Lower lobe of right lung (tissue), 2 donors: ENCODE measurements at regions not wholly inside any gene's neighbourhood (a gene's known extent, or its start where the extent isn't known, plus 50 kb on each side); places are given as distances from the start of the nearest gene placed in this dataset.

Experiments
- ATAC-seq, 2 donors: fragments of 200-7000 bp; cut with Tn5 transposase; one replicate each; pipeline ENCODE4 v1.9.1; 2020 to 2022; ENCODE audit warnings: mild to moderate bottlenecking in 2 of 2, moderate library complexity in 2 of 2
- DNase-seq: peaks from one replicate; pipeline ENCODE4 v3.0.0-alpha.2; 2020
- H3K27ac ChIP-seq: fragments of 200-600 bp; one replicate; pipeline ENCODE4 v1.8.0; 2022
- H3K27me3 ChIP-seq: fragments of 200-600 bp; one replicate; pipeline ENCODE4 v1.8.0; 2022; ENCODE audit warnings: low read depth
- H3K36me3 ChIP-seq: fragments of 200-600 bp; one replicate; pipeline ENCODE4 v1.8.0; 2022; ENCODE audit warnings: mild to moderate bottlenecking
- H3K4me1 ChIP-seq: fragments of 200-600 bp; one replicate; pipeline ENCODE4 v1.8.0; 2022
- H3K4me3 ChIP-seq: fragments of 200-600 bp; one replicate; pipeline ENCODE4 v1.8.0; 2022; ENCODE audit warnings: mild to moderate bottlenecking
- H3K9me3 ChIP-seq: fragments of 200-600 bp; one replicate; pipeline ENCODE4 v1.8.0; 2022
- CTCF ChIP-seq: fragments of 200-600 bp; IDR thresholded peaks from one replicate; pipeline ENCODE4 v1.8.0; 2022; ENCODE audit warnings: antibody characterized with exemption, mild to moderate bottlenecking
- intact Hi-C: fragments of 100-400 bp; cut with DNase I; formaldehyde crosslinking; loops from one replicate; pipeline ENCODE4 v1.11.0; 2022
- donor health status: DM: no; HTN: yes; CAD: no; lungs with severe emphysema.

- intact Hi-C loops = no loop called here
Measured at GRCh38 chr6:40782355-40782754, 195.2 kb upstream of the LRFN2 start.

GRCh38 chr6:40780637-40781036 is 193.5 kb upstream of the LRFN2 start:
- no peak for DNase-seq
- no peaks in the 10 kb centered on the region for H3K4me1 ChIP-seq
- H3K9me3 ChIP-seq = no peaks in the 10 kb centered on the region
- H3K36me3 ChIP-seq = no peaks in the 10 kb centered on the region
- no peaks in the 10 kb centered on the region for H3K27me3 ChIP-seq
- ATAC-seq = no peak
- intact Hi-C loops = no loop called here
- H3K4me3 ChIP-seq = no peak overlapping the region
- no peak overlapping the region for H3K27ac ChIP-seq
- no peak for TF ChIP-seq CTCF

More at GRCh38 chr6:40782355-40782754, 195.2 kb upstream of the LRFN2 start:
- H3K36me3 ChIP-seq = no peaks in the 10 kb centered on the region
- no peaks in the 10 kb centered on the region for H3K4me1 ChIP-seq
- no peaks in the 10 kb centered on the region for H3K9me3 ChIP-seq
- no peak for TF ChIP-seq CTCF
- DNase-seq = no peak
- no peak overlapping the region for H3K4me3 ChIP-seq
- no peaks in the 10 kb centered on the region for H3K27me3 ChIP-seq
- no peak overlapping the region for H3K27ac ChIP-seq
- ATAC-seq = no peak

GRCh38 chr6:40779409-40779808 is 192.2 kb upstream of the LRFN2 start:
- no peak overlapping the region for H3K27ac ChIP-seq
- TF ChIP-seq CTCF = no peak
- intact Hi-C loops = no loop called here
- ATAC-seq = no peak
- no peak for DNase-seq
- H3K9me3 ChIP-seq = no peaks in the 10 kb centered on the region
- peaks cover 4% of the 10 kb centered on the region for H3K27me3 ChIP-seq
- no peaks in the 10 kb centered on the region for H3K4me1 ChIP-seq
- no peaks in the 10 kb centered on the region for H3K36me3 ChIP-seq
- H3K4me3 ChIP-seq = no peak overlapping the region

- no peaks in the 10 kb centered on the region for H3K36me3 ChIP-seq
- H3K27me3 ChIP-seq = peaks cover 4% of the 10 kb centered on the region
- intact Hi-C loops = no loop called here
- H3K4me1 ChIP-seq = no peaks in the 10 kb centered on the region
- ATAC-seq = no peak
- H3K4me3 ChIP-seq = no peak overlapping the region
- DNase-seq = no peak
- no peak overlapping the region for H3K27ac ChIP-seq
- no peaks in the 10 kb centered on the region for H3K9me3 ChIP-seq
- TF ChIP-seq CTCF = no peak
Measured at GRCh38 chr6:40778918-40779317, 191.8 kb upstream of the LRFN2 start.

- Histone ChIP-seq H3K4me3 (no peak overlapping the region), H3K27me3 (peaks cover 4% of the 10 kb centered on the region), H3K36me3 (no peaks in the 10 kb centered on the region), H3K9me3 (no peaks in the 10 kb centered on the region), H3K27ac (no peak overlapping the region), H3K4me1 (no peaks in the 10 kb centered on the region)
- no peak for TF ChIP-seq CTCF
- intact Hi-C loops = no loop called here
- ATAC-seq (no peak), DNase-seq (no peak)
Measured at GRCh38 chr6:40778196-40778595, 191.0 kb upstream of the LRFN2 start.

GRCh38 chr6:40774932-40775331 is 187.8 kb upstream of the LRFN2 start:
- Histone ChIP-seq H3K4me3 (no peak overlapping the region), H3K9me3 (no peaks in the 10 kb centered on the region), H3K4me1 (no peaks in the 10 kb centered on the region), H3K27me3 (peaks cover 4% of the 10 kb centered on the region), H3K27ac (no peak overlapping the region), H3K36me3 (no peaks in the 10 kb centered on the region)
- ATAC-seq (no peak), DNase-seq (no peak)
- intact Hi-C loops = no loop called here
- no peak for TF ChIP-seq CTCF
